ENCODE measurements at regions not wholly inside any gene's neighbourhood (a gene's known extent, or its start where the extent isn't known, plus 50 kb on each side); places are given as distances from the start of the nearest gene placed in this dataset.

DNA sequence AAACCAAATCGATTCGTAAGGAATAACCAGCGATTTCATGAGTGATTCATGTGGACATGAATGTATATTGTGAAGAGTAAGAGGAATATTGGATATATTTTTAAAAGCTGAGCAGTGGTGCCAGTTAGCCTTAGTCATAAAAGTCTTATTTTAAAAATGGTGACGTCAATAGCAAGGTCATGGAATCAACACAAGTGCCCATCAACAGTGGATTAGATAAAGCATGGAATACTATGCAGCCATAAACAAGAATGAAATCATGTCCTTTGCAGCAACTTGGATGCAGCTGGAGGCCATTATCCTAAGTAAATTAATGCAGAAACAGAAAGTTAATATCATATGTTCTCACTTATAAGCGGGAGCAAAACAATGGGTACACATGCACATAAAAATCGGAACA is 89.0 kb upstream of the STOX2 start:
- no peak for TF ChIP-seq EZH2 (IDR thresholded peaks at IDR 0.05; ENCODE audit: borderline replicate concordance, low read length)
- TF ChIP-seq, protein P1, sequence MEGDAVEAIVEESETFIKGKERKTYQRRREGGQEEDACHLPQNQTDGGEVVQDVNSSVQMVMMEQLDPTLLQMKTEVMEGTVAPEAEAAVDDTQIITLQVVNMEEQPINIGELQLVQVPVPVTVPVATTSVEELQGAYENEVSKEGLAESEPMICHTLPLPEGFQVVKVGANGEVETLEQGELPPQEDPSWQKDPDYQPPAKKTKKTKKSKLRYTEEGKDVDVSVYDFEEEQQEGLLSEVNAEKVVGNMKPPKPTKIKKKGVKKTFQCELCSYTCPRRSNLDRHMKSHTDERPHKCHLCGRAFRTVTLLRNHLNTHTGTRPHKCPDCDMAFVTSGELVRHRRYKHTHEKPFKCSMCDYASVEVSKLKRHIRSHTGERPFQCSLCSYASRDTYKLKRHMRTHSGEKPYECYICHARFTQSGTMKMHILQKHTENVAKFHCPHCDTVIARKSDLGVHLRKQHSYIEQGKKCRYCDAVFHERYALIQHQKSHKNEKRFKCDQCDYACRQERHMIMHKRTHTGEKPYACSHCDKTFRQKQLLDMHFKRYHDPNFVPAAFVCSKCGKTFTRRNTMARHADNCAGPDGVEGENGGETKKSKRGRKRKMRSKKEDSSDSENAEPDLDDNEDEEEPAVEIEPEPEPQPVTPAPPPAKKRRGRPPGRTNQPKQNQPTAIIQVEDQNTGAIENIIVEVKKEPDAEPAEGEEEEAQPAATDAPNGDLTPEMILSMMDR (conservative IDR thresholded peaks at IDR 0.05 in 1 of 2, IDR thresholded peaks at IDR 0.05 in 1 of 2; ENCODE audit: extremely low read depth in 1 of 2, insufficient read depth in 1 of 2, low read depth in 1 of 2, low read length in 2 of 2): no peak

Measured in mammary epithelial cell (primary cell).